ENCODE measurements at regions not wholly inside any gene's neighbourhood (a gene's known extent, or its start where the extent isn't known, plus 50 kb on each side); places are given as distances from the start of the nearest gene placed in this dataset.

GRCh38 chr13:90287521-90287920 lies 1060.0 kb upstream of the MIR17HG start:
- Histone ChIP-seq H3K27me3 (ENCODE audit: control insufficient read depth in 4 of 4, insufficient read depth in 4 of 4, low read length in 3 of 4) (peaks cover 0 to 4% (median 0%) of the 10 kb centered on the region in 4 donors), H3K36me3 (ENCODE audit: control insufficient read depth in 4 of 4, insufficient read depth in 3 of 4, low read depth in 1 of 4, low read length in 3 of 4) (no peaks in the 10 kb centered on the region), H3K9me3 (ENCODE audit: control insufficient read depth in 4 of 4, low read length in 3 of 4) (no peaks in the 10 kb centered on the region), H3K4me1 (ENCODE audit: control insufficient read depth in 4 of 4, insufficient read depth in 4 of 4, low read length in 3 of 4) (no peaks in the 10 kb centered on the region), H3K27ac (ENCODE audit: low read depth in 1 of 2, low read length in 2 of 2) (no peak overlapping the region), H3K4me3 (ENCODE audit: low read depth in 1 of 3, low read length in 3 of 3) (no peak overlapping the region), H3K9ac (ENCODE audit: low read depth in 1 of 2, low read length in 2 of 2) (no peak overlapping the region)
- TF ChIP-seq RXRA (IDR thresholded peaks at IDR 0.05) = no peak
- no peak for DNase-seq (ENCODE audit: low spot score)
- 91% methylated on average over 8 of the region's 8 CpGs for WGBS

GRCh38 chr13:90293793-90294361 lies 1053.6 kb upstream of the MIR17HG start:
- no peak for DNase-seq (ENCODE audit: low spot score)

GRCh38 chr13:90299238-90299637 lies 1048.2 kb upstream of the MIR17HG start:
- H3K27me3 ChIP-seq (ENCODE audit: control insufficient read depth in 4 of 4, insufficient read depth in 4 of 4, low read length in 3 of 4) = no peaks in the 10 kb centered on the region
- H3K9ac ChIP-seq (ENCODE audit: low read depth in 1 of 2, low read length in 2 of 2) = no peak overlapping the region
- H3K9me3 ChIP-seq (ENCODE audit: control insufficient read depth in 4 of 4, low read length in 3 of 4) = no peaks in the 10 kb centered on the region
- no peaks in the 10 kb centered on the region for H3K4me1 ChIP-seq (ENCODE audit: control insufficient read depth in 4 of 4, insufficient read depth in 4 of 4, low read length in 3 of 4)
- no peak overlapping the region for H3K27ac ChIP-seq (ENCODE audit: low read depth in 1 of 2, low read length in 2 of 2)
- TF ChIP-seq ZBTB33 (IDR thresholded peaks at IDR 0.05) = no peak
- no peak for TF ChIP-seq FOXA2 (IDR thresholded peaks at IDR 0.05)
- TF ChIP-seq CTCF (IDR thresholded peaks at IDR 0.05; ENCODE audit: low read depth, low read length, missing input control) = no peak
- TF ChIP-seq YY1 (IDR thresholded peaks at IDR 0.05) = no peak
- no peak for TF ChIP-seq SP1 (IDR thresholded peaks at IDR 0.05)
- no peak for TF ChIP-seq RAD21 (IDR thresholded peaks at IDR 0.05)
- no peak for TF ChIP-seq JUND (IDR thresholded peaks at IDR 0.05)
- 90% methylated on average over 5 of the region's 5 CpGs for WGBS
- H3K36me3 ChIP-seq (ENCODE audit: control insufficient read depth in 4 of 4, insufficient read depth in 3 of 4, low read depth in 1 of 4, low read length in 3 of 4) = no peaks in the 10 kb centered on the region
- no peak overlapping the region for H3K4me3 ChIP-seq (ENCODE audit: low read depth in 1 of 3, low read length in 3 of 3)
- no peak for DNase-seq (ENCODE audit: low spot score)

More at GRCh38 chr13:90293793-90294361, 1053.6 kb upstream of the MIR17HG start:
- Histone ChIP-seq H3K36me3 (ENCODE audit: control insufficient read depth in 4 of 4, insufficient read depth in 3 of 4, low read depth in 1 of 4, low read length in 3 of 4) (no peaks in the 10 kb centered on the region), H3K4me1 (ENCODE audit: control insufficient read depth in 4 of 4, insufficient read depth in 4 of 4, low read length in 3 of 4) (no peaks in the 10 kb centered on the region), H3K27me3 (ENCODE audit: control insufficient read depth in 4 of 4, insufficient read depth in 4 of 4, low read length in 3 of 4) (no peaks in the 10 kb centered on the region), H3K9ac (ENCODE audit: low read depth in 1 of 2, low read length in 2 of 2) (no peak overlapping the region), H3K27ac (ENCODE audit: low read depth in 1 of 2, low read length in 2 of 2) (no peak overlapping the region), H3K9me3 (ENCODE audit: control insufficient read depth in 4 of 4, low read length in 3 of 4) (no peaks in the 10 kb centered on the region), H3K4me3 (ENCODE audit: low read depth in 1 of 3, low read length in 3 of 3) (no peak overlapping the region)
- WGBS = 82% methylated on average over 7 of the region's 7 CpGs
- no peak for TF ChIP-seq SP1 (IDR thresholded peaks at IDR 0.05)

- Histone ChIP-seq H3K27ac (ENCODE audit: low read depth in 1 of 2, low read length in 2 of 2) (no peak overlapping the region), H3K27me3 (ENCODE audit: control insufficient read depth in 4 of 4, insufficient read depth in 4 of 4, low read length in 3 of 4) (no peaks in the 10 kb centered on the region), H3K9me3 (ENCODE audit: control insufficient read depth in 4 of 4, low read length in 3 of 4) (no peaks in the 10 kb centered on the region), H3K36me3 (ENCODE audit: control insufficient read depth in 4 of 4, insufficient read depth in 3 of 4, low read depth in 1 of 4, low read length in 3 of 4) (no peaks in the 10 kb centered on the region), H3K9ac (ENCODE audit: low read depth in 1 of 2, low read length in 2 of 2) (no peak overlapping the region), H3K4me3 (ENCODE audit: low read depth in 1 of 3, low read length in 3 of 3) (no peak overlapping the region), H3K4me1 (ENCODE audit: control insufficient read depth in 4 of 4, insufficient read depth in 4 of 4, low read length in 3 of 4) (no peaks in the 10 kb centered on the region)
- DNase-seq (ENCODE audit: low spot score) = no peak
- 95% methylated on average over 2 of the region's 2 CpGs for WGBS
- TF ChIP-seq ATF3 (IDR thresholded peaks at IDR 0.05) = no peak
- no peak for TF ChIP-seq CTCF (IDR thresholded peaks at IDR 0.05; ENCODE audit: low read depth, low read length, missing input control)
- TF ChIP-seq FOXA2 (IDR thresholded peaks at IDR 0.05) = no peak
- TF ChIP-seq RXRA (IDR thresholded peaks at IDR 0.05) = no peak
These were observed 1047.5 kb upstream of the MIR17HG start for GRCh38 chr13:90300015-90300414.

Measured in liver (tissue), 8 donors.